Germinal center (tissue), 1 donor: ENCODE measurements at regions not wholly inside any gene's neighbourhood (a gene's known extent, or its start where the extent isn't known, plus 50 kb on each side); places are given as distances from the start of the nearest gene placed in this dataset.
A peak's percentile ranks its signal among the peaks of the same experiment; 100 is the strongest.
"Not testable (repeated sequence)": the region's sequence is repeated elsewhere in the genome, so short reads cannot be mapped to it uniquely, and the experiment has no call there.

ENCODE experiments used
- DNase-seq: peaks from one replicate; pipeline ENCODE4 v3.0.0; 2012; ENCODE audit warnings: mixed read lengths, low spot score

DNA sequence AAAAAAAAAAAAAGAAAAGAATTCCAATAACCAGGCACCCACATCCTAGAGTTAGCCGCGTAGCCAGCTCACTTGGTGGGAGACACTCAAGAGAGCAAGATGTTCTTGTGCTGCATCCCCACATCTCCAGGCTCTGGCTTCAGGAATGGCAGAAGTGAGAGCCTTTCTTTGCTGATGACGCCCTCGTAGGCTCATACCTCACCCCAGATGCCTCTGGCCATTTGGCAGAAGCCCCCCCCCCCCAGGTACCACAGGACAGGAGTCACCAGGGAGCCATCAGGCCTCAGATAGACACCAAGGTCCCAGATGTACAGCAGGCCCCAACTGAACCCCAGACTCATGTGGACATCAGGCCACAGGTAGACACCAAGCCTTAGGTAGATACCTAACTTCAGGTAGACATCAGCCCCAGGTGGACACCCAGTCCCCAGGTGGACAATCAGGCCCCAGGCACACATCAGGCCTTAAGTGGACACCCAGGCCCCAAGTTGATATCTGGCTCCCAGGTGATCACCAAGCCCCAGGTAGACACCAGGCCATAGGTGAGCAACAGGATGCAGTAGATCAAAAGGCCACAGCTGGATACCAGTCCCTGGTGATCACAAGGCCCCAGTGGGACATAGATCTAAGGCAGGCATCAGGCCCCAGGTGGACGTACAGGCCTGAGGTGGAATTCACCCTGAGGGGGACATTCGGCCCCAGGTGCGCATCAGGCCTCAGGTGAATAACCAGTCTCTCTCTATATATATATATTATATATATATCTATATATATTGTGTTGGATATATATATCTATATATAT is 202.5 kb downstream of the POTEM start:
- not testable (repeated sequence) for DNase-seq

DNA sequence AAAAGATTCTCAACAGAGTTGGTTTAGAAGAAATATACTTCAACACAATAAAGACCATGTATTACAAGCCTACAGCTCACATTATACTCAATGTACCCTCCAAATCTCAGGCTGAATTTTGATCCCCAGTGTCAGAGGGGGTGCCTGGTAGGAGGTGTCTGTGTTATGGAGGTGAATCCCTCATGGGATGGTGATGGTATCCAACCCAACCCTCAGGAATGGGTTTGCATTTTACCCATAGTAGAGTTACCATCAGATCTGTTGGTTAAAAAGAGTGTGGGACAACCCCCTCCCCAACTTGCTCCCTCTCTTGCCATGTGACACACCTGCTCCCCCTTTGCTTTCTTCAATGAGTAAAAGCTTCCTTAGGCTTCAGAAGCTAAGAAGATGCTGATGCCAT is 205.5 kb downstream of the POTEM start:
- not testable (repeated sequence) for DNase-seq

DNA sequence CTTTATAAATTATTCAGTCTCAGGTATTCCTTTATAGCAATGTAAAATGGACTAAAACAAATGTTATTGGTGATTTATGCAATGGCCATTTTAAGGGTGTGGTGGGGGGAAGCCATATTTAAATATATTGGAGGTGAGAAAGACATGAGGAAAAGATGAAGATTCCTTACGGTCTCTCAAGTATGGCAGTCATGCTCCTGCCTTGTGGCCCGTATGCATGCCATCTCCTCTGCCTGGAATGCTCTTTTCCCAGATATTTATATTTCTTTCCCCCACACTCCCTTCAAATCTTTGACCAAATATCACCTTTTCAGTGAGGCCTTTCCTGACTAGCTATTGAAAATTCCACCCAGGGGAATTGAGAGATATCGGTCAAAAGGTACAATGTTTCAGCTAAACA is 206.0 kb downstream of the POTEM start:
- DNase-seq, result not testable (repeated sequence)

DNA sequence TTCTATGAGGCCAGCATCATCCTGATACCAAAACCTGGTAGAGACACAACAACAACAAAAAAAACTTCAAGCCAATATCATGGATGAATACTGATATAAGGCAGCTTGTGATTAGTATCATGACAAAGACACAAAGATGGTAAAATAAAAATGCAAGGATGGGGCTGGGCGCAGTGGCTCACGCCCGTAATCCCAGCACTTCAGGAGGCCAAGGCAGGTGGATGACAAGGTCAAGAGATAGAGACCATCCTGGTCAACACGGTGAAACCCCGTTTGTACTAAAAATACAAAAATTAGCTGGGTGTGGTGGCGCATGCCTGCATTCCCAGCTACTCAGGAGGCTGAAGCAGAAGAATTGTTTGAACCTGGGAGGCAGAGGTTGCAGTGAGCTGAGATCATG is 210.2 kb downstream of the POTEM start:
- DNase-seq, result not testable (repeated sequence)

DNA sequence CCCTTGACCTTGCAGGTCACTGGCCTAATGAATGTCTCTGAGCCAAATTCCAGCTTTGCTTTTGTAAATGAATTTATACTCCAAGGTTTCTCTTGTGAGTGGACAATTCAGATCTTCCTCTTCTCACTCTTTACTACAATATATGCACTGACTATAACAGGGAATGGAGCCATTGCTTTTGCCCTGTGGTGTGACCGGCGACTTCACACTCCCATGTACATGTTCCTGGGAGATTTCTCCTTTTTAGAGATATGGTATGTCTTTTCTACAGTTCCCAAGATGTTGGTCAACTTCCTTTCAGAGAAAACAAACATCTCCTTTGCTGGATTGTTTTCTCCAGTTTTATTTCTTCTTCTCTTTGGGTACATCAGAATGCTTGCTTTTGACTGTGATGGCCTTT is 213.1 kb downstream of the POTEM start:
- peak; percentile 1 for DNase-seq

DNA sequence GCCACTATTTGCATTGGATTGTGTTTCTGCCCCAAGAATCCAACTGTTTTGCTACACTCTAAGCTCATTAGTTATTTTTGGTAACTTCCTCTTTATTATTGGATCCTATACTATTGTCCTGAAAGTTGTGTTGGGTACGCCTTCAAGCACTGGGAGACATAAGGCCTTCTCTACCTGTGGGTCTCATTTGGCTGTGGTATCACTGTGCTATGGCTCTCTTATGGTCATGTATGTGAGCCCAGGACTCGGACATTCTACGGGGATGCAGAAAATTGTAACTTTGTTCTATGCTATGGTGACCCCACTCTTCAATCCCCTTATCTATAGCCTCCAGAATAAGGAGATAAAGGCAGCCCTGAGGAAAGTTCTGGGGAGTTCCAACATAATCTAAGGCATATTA is 213.6 kb downstream of the POTEM start:
- DNase-seq, result peak; percentile 0

DNA sequence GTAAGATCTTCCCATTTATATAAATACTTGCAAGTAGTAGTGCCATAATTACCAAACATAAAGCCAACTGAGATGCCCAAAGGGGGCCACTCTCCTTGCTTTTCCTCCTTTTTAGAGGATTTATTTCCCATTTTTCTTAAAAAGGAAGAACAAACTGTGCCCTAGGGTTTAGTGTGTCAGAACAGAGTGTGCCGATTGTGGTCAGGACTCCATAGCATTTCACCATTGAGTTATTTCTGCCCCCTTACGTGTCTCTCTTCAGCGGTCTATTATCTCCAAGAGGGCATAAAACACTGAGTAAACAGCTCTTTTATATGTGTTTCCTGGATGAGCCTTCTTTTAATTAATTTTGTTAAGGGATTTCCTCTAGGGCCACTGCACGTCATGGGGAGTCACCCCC is 227.9 kb downstream of the POTEM start:
- DNase-seq, result not testable (repeated sequence)

DNA sequence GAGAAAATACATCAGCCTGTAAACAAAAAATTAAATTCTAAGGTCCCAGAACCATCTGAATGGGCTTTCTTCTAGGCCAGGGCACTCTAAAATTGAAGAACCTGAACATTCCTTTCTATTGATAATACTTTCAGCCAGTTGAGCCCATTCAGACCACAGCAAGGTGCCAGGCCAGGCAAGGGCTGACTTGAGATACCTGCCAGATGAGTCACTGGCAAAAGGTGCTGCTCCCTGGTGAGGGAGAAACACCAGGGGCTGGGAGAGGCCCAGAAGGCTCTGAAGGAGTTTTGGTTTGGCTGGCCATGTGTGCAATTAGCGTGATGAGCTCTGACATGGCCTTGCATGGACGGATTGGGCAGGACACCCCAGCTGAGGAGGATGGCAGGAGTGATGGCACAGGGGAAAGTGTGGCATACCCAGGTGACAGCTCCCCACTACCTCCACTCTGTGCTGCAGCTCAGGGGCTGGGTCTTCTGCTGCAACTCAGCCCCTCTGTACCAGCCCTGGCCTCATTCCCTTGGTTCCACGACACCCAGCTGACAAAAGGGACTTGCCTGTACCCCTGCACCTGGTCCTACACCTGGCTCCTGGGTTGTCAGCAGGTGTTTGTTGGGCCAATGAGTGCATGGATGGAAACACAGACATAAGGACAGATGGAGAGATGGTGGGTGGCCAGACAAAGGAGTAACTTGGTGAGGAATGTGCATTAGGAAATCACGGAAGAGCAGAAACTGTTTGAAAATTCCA is 230.4 kb downstream of the POTEM start:
- not testable (repeated sequence) for DNase-seq

DNA sequence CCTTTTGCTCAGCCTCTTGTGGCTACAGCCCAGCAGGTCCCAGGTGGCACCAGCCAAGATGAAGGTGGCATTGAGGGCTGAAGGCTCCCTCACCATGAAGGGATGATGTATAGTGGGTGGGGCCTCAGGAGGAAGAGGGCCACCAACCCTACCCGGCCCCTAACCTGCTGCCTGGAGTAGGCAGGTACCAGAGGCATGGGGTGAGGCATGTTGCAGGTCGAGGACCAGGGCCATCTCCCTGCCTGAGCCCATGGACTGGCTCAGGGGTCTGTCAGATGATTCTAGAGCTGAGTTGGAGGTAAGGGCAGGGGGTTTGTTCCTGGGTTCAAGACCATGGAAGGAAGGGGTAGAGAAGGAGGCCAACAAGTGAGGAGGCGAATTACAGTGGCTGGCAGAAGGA is 231.1 kb downstream of the POTEM start:
- not testable (repeated sequence) for DNase-seq

DNA sequence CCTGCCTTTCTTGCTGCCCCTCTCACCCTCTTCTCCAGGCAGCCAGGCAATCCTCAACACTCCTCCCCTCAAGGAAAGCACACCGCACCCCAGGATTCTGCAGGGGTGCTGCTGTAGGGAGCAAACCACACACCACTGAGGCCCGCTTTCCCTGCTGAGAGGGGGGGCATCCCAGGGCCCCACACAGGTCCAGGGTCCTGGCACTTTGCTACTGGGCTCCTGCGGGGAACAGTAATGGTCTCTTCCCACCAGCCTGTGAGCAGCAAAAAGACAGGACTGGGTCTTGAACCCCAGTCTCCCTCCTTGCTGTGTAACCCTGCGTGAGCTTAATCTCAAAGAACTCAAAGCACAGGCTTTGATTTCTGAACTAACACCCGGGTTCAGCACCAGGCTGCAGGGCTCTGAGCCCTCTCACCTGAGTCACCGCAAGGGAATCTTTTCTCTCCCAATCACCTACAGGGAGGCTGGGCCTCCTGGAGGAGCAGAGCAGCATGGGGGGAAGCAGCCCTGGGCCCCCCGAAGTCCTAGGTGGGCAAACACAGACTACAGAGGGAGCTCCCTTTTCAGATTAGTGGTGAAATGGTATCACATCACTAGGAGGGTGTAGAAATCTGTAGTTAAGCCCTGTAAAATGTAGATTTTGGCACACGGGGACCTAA is 232.6 kb downstream of the POTEG start:
- DNase-seq, result not testable (repeated sequence)

DNA sequence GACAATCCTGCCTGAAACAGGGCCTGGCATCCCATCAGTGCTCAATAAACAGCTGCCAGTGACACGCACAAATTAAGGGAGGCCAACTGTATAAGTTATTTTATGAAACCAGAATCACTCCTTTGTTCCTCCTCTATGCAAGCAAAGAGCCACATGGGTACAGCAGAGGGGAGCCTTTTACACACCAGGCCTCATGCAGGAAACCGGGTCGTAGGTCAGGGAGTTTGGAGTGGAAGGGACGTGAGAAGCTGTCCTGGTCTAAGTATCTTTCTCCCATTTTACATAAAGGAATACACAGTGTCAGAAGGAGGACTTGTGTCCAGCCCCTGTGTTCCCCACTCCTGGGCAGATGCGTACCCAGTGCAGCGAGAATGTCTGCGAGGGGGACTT is 232.1 kb downstream of the POTEG start:
- DNase-seq, result not testable (repeated sequence)

DNA sequence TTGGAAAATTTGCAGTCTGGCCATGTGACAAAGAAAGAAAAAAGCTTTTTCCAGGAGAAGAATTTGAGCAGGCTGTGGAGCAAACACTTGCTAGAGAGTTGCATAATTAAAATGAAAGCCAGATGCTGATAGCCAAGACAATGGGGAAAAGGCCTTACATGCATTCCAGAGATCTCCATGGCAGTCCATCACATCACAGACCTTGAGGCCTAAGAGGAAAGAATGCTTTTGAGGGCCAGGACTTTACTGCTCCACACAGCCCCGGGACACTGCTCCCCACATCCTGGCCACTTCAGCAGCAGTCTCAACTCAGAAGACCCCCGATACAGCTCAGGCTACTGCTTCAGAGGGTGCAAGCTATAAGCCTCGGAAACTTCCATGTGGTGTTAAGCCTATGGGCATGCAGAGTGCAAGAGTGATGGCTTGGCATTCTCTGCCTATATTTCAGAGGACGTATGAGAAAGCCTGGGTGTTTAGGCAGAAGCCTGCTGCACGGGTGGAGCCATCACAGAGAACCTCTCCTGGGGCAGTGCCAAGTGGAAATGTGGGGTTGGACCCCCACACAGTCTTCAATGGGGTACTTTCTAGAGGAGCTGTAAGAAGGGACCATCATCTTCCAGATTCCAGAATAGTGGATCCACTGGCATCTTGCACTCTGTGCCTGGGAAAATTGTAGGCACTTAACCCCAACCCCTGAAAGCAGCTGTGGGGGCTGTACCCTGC is 230.7 kb downstream of the POTEG start:
- DNase-seq, result not testable (repeated sequence)

DNA sequence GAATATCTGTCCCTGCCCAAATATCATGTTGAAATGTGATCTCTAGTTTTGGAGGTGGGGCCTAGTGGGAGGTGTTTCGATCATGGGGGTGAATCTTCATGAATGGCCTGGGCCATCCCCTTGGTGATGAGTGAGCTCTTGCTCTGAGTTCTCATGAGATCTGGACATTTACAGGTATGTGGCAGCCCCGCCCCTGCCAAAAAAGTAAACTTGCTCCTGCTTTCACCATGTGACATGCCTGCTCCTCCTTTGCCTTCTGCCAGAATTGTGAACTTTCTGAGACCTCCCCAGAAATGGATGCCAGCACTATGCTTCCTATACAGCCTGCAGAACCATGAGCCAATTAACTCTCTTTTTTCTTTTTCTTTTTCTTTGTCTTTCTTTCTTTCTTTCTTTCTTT is 229.3 kb downstream of the POTEG start:
- DNase-seq, result not testable (repeated sequence)

DNA sequence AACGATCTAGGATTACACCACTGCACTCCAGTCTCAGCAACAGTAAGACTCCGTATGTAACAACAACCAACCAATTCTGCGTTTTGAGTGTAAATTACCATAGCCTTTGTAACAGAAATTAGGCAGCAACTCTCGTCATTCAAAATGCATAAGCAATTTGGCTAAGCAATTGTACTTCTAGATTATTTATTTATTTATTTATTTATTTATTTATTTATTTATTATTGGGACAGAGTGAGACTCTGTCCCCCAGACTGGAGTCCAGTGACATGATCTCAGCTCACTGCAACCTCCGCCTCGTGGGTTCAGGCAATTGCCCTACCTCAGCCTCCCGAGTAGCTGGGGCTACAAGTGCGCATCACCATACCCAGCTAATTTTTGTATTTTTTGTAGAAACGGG is 217.7 kb downstream of the POTEG start:
- not testable (repeated sequence) for DNase-seq

DNA sequence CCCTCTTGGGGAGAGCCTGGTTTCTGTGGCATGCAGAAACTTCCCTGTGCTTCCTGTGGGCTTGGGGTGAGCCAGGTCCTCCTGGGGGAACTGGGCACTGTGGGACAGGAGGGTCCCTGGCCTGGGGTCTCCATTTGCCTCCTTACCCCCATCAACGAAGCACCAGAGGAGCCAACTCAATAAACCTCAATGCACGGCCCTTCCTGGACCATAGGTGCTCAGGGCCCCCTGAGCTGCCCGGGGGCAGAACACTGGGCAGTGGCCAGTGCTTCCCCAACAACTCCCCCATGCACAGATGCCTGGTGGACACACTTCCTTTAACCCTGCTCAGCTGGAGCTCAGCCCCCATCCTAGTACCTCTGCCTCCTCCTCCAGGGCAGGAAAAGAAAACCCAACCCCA is 214.7 kb downstream of the POTEG start:
- DNase-seq, result not testable (repeated sequence)

DNA sequence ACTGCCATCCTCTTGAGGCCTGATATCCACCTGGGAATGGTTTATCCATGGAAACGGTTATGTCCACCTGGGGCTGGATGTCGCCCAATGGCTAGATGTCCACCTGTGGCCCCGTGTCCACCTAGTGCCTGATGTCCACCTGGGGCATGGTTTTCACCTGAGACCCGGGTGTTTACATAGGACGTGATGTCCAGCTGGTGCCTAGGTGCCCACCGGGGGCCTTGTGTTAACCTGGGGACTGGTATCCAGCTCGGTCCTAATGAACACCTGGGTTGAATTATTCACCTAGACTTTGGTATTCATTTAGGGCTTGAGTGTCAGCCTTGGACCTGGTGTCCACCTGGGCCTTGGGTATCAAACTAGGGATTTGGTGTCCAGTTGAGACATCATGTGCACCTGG is 202.7 kb downstream of the POTEG start:
- DNase-seq, result not testable (repeated sequence)

DNA sequence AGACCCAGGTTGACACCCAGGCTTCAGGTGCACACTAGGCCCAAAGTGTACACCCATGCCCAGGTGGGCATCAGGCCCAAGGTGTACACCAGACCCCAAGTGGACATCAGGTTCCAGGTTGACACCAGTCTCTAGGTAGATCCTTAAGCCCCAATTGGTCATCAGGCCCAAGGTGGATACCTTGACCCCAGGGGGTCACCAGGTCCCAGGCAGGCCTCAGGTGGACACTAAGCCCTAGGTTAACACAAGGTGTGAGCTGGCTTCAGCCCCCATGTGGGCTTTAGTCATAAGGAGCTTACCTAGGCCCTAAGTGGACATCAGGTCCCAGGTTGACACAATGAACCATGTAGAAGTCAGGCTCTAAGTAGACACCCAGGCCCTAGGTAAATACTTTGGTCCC is 200.1 kb downstream of the POTEG start:
- DNase-seq, result not testable (repeated sequence)

DNA sequence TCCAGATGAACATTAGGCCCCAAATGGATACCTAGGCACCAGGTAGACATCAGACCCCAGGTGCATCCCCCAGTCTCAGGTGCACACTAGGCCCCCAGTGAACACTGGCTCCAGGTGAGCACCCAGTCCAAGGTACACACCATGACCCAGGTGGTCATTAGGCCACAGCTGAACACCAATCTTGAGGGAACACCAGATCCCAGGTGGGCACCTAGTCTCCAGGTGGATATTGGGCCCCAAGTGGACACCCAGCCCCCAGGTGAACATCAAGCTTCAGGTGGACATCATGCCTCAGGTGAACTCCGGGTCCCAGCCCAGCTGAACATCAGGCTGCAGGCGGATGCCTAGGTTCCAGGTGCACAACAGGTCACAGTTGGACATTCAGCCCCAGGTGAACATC is 196.5 kb downstream of the POTEG start:
- DNase-seq, result not testable (repeated sequence)

DNA sequence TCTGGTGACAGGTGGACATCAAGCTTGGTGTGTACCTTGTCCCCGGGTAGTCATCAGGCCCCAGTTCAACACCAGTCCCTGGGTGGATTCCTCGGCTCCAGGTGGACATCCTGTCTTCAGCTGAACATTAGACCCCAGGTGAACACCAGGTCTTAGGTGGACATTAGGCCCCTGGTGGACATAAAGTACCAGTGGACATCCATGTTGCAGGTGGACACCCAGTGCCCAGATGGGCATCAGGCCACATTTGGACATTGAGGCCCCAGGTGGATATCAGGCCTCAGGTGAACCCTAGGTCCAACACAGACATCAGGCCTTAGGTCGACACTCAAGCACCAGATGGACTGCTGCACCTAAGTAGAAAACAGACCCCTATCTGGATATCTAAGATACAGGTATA is 195.6 kb downstream of the POTEG start:
- DNase-seq, result not testable (repeated sequence)

DNA sequence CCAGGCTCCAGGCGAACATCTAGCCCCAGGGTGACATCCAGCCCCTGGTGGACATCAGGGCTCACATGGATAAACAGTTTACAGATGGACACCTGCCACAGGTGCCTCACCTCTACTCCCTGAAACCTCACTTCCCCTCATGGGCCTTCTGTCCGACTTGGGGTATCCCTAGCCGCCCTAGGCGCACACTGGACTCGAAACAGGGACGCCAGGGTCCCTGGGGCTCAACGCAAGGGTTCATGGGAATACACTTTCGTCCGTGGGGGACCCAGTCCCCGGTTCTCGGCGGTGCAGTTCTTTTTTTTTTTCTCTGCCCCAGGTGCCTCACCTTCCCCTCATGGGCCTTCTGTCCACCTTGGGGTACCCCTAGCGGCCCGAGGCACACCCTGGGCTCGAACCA is 194.2 kb downstream of the POTEG start:
- DNase-seq, result not testable (repeated sequence)

DNA sequence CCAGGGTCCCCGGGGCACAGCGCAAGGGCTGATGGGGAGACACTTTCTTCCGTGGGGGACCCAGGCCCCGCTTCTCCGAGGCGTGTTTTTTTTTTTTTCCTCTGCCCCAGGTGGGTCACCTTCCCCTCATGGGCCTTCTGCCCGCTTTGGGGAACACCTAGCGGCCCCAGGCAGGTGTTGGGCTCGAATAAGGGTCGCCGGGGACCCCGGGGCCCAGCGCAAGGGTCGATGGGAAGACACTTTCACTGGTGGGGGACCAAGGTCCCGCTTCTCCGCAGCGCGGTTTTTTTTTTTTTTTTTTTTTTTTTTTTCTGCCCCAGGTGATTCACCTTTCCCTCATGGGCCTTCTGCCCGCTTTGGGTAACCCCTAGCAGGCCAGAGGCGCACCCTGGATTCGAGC is 193.8 kb downstream of the POTEG start:
- not testable (repeated sequence) for DNase-seq

DNA sequence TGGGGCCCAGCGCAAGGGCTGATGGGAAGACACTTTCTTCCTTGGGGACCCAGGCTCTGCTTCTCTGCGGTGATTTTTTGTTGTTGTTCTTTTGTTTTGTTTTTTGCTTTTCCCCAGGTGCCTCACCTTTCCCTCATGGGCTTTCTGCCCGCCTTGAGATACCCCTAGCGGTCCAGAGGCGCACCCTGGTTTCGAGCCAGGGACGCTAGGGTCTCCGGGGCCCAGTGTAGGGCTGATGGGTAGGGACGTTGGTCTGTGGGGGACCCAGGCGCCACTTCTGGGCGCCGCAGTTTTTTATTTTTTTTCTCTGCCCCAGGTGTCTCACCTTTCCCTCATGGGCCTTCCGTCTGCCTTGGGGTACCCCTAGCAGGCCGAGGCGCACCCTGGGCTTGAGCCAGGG is 192.7 kb downstream of the POTEG start:
- DNase-seq, result not testable (repeated sequence)
